Heart left ventricle (tissue), 16 donors: ENCODE measurements at regions not wholly inside any gene's neighbourhood (a gene's known extent, or its start where the extent isn't known, plus 50 kb on each side); places are given as distances from the start of the nearest gene placed in this dataset.

Experiments
- ATAC-seq, 4 donors: fragments of 200-7000 bp; cut with Tn5 transposase; one replicate each; pipeline ENCODE4 v1.9.1; 2020 to 2022; ENCODE audit warnings: moderate library complexity in 4 of 4, mild to moderate bottlenecking in 3 of 4, moderate number of reproducible peaks in 1 of 4
- DNase-seq, 5 donors: peaks; one replicate each; pipeline ENCODE4 v3.0.0-alpha.2; 2020
- H3K27ac ChIP-seq, 12 donors: fragments of 200-600 bp; sonication (generic) in 4 of 12; one replicate each; pipeline versions ENCODE4 v1.5.0 to v1.8.0; 2016 to 2022; ENCODE audit warnings: mild to moderate bottlenecking in 2 of 12
- H3K27me3 ChIP-seq, 9 donors: fragments of 200-600 bp; sonication (generic) in 2 of 9; one replicate each; pipeline versions ENCODE4 v1.5.1 to v1.8.0; 2016 to 2022; ENCODE audit warnings: mild to moderate bottlenecking in 3 of 9
- H3K36me3 ChIP-seq, 9 donors: fragments of 200-600 bp; sonication (generic) in 2 of 9; one replicate each; pipeline versions ENCODE4 v1.5.0 to v1.8.0; 2018 to 2022; ENCODE audit warnings: mild to moderate bottlenecking in 2 of 9
- H3K4me1 ChIP-seq, 12 donors: fragments of 200-600 bp; sonication (generic) in 4 of 12; one replicate each; pipeline versions ENCODE4 v1.5.0 to v1.8.0; 2016 to 2022; ENCODE audit warnings: mild to moderate bottlenecking in 3 of 12
- H3K4me3 ChIP-seq, 12 donors: fragments of 200-600 bp; sonication (generic) in 4 of 12; one replicate each; pipeline versions ENCODE4 v1.5.0 to v1.8.0; 2017 to 2022; ENCODE audit warnings: mild to moderate bottlenecking in 9 of 12, moderate library complexity in 4 of 12
- H3K9me3 ChIP-seq, 12 donors: fragments of 200-600 bp; sonication (generic) in 4 of 12; one replicate each; pipeline versions ENCODE4 v1.5.0 to v1.8.0; 2016 to 2022; ENCODE audit warnings: mild to moderate bottlenecking in 1 of 12
- POLR2A ChIP-seq, 2 donors: fragments of 450-650 bp; IDR thresholded peaks; one replicate each; pipeline ENCODE4 v1.6.1; 2017; ENCODE audit warnings: antibody characterized with exemption in 2 of 2, mild to moderate bottlenecking in 2 of 2, moderate library complexity in 2 of 2
- WGBS, 4 donors: extraction: QIAGEN DNeasy Blood & Tissue Kit in 2 of 4; methylation state at CpG; one replicate each; pipeline versions ENCODE4 v1.1.5 to v1.1.7; 2013 to 2018; 5-methylcytosine and 5-hydroxymethylcytosine counted together
- intact Hi-C, 10 donors: fragments of 100-400 bp; cut with DNase I; formaldehyde crosslinking; loops; one replicate each; pipeline versions ENCODE4 v1.11.1 to v1.14.2; 2022
- TF ChIP-seq, protein P1 (sequence below), 12 donors: fragments of 200-600 bp; sonication (generic) in 4 of 12; IDR thresholded peaks; one replicate each; pipeline versions ENCODE4 v1.5.0 to v1.8.0; 2018 to 2022; ENCODE audit warnings: antibody characterized with exemption in 12 of 12, mild to moderate bottlenecking in 5 of 12
- donor health status: ischemic (EF 13 %, LVEDD 7.1; RV severe dilation, severe dysfunction).
- donor health status: healthy with polysubstance abuse.
- donor health status: DM: no; HTN: yes; CAD: no.
- donor health status: DM: no; HTN: no; CAD: no.
- donor health status: ischemic (EF 25% LVEDD 6.9; RV normal size, moderate dysfunction).
- donor health status: ischemic (EF 25% LVEDD 5.7; RV mildly dilated, moderate dysfunction).
- donor health status: healthy.
- donor health status: DM: yes; HTN: yes; CAD: no.
- donor health status: ischemic (EF 35%, LVEDD 5.7; RV mildly dilated, moderate dysfunction).
- donor health status: nonischemic (EF 11% LVEDD 7.7; RV severe dilation, severe dysfunction).
- donor health status: DM: yes; HTN: yes; CAD: no.
- donor health status: PGD.
- donor health status: ischemic (EF 29% LVEDD 5.4; RV normal size, mild dysfunction).
- donor health status: nonischemic (EF 23%, LVEDD 6.1; RV moderate dilation, normal function).

DNA sequence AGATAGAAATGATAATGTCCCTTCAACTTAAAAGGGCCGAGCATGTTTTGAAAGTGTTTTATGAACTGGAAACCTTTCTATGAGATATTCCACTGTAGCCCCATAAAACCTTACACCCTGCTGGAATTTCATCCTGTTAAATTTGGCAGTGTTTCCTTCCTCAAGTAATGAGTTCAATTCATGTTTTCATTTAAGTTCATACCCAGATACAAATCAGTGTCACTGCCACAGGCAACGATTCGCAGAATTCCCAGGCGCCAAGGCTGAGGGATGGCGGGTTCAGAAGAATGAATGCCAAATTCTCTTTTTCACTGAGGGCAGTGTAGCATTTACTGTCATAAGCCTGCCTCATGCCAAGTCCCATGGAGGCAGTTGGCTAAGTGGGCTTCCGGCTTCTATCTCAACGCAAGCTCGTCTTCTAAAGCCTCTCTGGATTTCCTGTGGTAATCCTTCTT lies 511.8 kb upstream of the ID4 start:
- no peaks in the 10 kb centered on the region for H3K27me3 ChIP-seq
- H3K36me3 ChIP-seq, result no peaks in the 10 kb centered on the region
- TF ChIP-seq, protein P1, sequence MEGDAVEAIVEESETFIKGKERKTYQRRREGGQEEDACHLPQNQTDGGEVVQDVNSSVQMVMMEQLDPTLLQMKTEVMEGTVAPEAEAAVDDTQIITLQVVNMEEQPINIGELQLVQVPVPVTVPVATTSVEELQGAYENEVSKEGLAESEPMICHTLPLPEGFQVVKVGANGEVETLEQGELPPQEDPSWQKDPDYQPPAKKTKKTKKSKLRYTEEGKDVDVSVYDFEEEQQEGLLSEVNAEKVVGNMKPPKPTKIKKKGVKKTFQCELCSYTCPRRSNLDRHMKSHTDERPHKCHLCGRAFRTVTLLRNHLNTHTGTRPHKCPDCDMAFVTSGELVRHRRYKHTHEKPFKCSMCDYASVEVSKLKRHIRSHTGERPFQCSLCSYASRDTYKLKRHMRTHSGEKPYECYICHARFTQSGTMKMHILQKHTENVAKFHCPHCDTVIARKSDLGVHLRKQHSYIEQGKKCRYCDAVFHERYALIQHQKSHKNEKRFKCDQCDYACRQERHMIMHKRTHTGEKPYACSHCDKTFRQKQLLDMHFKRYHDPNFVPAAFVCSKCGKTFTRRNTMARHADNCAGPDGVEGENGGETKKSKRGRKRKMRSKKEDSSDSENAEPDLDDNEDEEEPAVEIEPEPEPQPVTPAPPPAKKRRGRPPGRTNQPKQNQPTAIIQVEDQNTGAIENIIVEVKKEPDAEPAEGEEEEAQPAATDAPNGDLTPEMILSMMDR (IDR thresholded peaks at IDR 0.05), result no peak
- no peak for TF ChIP-seq POLR2A (IDR thresholded peaks at IDR 0.05)
- no peak overlapping the region for H3K27ac ChIP-seq
- WGBS, 4 donors, result 73 to 84% (median 79%) methylated on average over 8 of the region's 8 CpGs
- no peak overlapping the region for H3K4me3 ChIP-seq
- intact Hi-C loops, result no loop called here
- no peaks in the 10 kb centered on the region for H3K9me3 ChIP-seq
- DNase-seq (no peak), ATAC-seq (no peak)
- H3K4me1 ChIP-seq, result no peaks in the 10 kb centered on the region

DNA sequence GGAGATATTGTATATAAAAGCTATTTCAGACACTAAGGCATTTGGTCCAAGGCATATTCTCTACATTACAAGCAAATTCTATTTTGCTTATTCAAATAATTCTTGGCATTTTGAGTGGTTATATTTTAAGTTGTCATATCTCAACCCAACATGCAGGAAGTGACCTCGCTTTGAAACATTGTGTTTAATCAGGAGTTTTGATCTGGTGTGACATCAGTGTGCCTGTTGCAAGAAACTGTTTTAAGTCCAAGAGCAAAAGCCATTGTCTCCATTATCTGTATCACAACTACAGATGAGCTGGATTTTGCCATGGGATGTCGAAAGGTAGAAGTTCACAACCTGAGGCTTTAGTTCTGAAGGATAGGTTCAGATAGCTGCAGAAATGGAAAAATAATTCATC lies 509.9 kb upstream of the ID4 start:
- Histone ChIP-seq H3K27ac (no peak overlapping the region), H3K4me1 (no peaks in the 10 kb centered on the region), H3K9me3 (no peaks in the 10 kb centered on the region), H3K36me3 (no peaks in the 10 kb centered on the region), H3K4me3 (no peak overlapping the region), H3K27me3 (no peaks in the 10 kb centered on the region)
- ATAC-seq (no peak), DNase-seq (no peak)
- no peak for TF ChIP-seq POLR2A (IDR thresholded peaks at IDR 0.05)
- TF ChIP-seq, protein P1 (IDR thresholded peaks at IDR 0.05), result no peak
- intact Hi-C loops, result no loop called here
- WGBS, 4 donors, result 45 to 65% (median 60%) methylated on average over 2 of the region's 2 CpGs

DNA sequence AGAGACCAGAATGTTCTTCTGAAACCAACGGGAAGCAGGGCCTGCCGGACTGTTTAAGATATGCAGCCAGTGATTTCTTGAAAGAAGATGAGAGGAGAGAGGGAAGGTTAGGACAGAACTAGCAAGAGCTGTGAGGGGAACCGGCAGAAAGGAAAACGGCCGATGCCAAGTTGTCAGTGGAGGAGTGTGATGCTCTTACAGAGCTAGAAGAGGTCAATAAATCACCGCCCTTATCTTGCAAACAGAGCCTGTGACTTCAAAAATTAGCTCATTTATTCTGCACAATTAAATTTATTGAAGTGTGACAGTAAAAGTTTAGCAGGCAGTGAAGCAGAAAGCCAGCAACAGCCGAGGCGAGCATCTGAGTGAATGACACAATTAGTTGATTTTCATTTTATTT lies 509.5 kb upstream of the ID4 start:
- H3K4me3 ChIP-seq, result no peak overlapping the region
- no peaks in the 10 kb centered on the region for H3K36me3 ChIP-seq
- no peaks in the 10 kb centered on the region for H3K27me3 ChIP-seq
- WGBS, 4 donors, result 35 to 47% (median 44%) methylated on average over 8 of the region's 8 CpGs
- DNase-seq, result no peak
- H3K9me3 ChIP-seq, result no peaks in the 10 kb centered on the region
- no peak overlapping the region for H3K27ac ChIP-seq
- intact Hi-C loops, result no loop called here
- no peaks in the 10 kb centered on the region for H3K4me1 ChIP-seq
- TF ChIP-seq, protein P1 (IDR thresholded peaks at IDR 0.05), result no peak
- ATAC-seq, result no peak

DNA sequence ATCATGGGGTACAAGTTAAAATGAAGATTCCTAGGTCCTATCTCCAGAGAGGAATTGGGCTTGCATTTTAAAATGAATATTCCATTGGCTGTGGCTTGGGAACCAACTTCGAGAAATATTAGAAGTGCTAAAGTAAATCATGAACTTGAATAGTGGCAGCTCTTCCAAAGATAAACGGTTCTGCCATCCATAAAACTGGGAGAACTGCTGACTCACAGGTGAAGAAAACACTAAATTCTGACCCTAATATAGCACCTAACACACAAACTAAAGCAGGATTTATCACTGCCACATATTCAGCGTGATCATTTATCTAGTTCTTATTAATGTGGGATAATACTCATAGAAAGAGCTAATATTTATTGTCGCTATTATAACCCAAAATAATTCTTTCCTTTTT lies 508.1 kb upstream of the ID4 start:
- H3K27me3 ChIP-seq, result no peaks in the 10 kb centered on the region
- intact Hi-C loops, result no loop called here
- no peak for DNase-seq
- ATAC-seq, result no peak
- H3K9me3 ChIP-seq, result no peaks in the 10 kb centered on the region
- H3K27ac ChIP-seq, result no peak overlapping the region
- no peaks in the 10 kb centered on the region for H3K4me1 ChIP-seq
- no peak overlapping the region for H3K4me3 ChIP-seq
- TF ChIP-seq, protein P1 (IDR thresholded peaks at IDR 0.05), result no peak
- TF ChIP-seq POLR2A (IDR thresholded peaks at IDR 0.05), result no peak
- 85 to 92% (median 88%) methylated on average over 4 of the region's 4 CpGs for WGBS, 4 donors
- no peaks in the 10 kb centered on the region for H3K36me3 ChIP-seq
